ENCODE measurements at regions not wholly inside any gene's neighbourhood (a gene's known extent, or its start where the extent isn't known, plus 50 kb on each side); places are given as distances from the start of the nearest gene placed in this dataset.

GRCh38 chr4:8735236-8736089 is 136.2 kb downstream of the HMX1 start:
- Histone ChIP-seq H3K36me3 (no peaks in the 10 kb centered on the region), H3K27ac (no peak overlapping the region), H3K4me3 (no peak overlapping the region), H3K27me3 (peaks cover 0 to 9% (median 0%) of the 10 kb centered on the region in 3 donors), H3K4me1 (no peaks in the 10 kb centered on the region), H3K9me3 (peaks cover 0 to 7% (median 3%) of the 10 kb centered on the region in 4 donors)
- peak in 1 of 2 donors; percentile 22 for DNase-seq
- intact Hi-C loops (cut with DNase I; ENCODE audit: low total_unique reads): no loop called here
- WGBS, 5 donors: 65 to 78% (median 76%) methylated on average over 9 to 14 of the region's 14 CpGs
- TF ChIP-seq POLR2AphosphoS5 (IDR thresholded peaks at IDR 0.05) (no peak), POLR2A (IDR thresholded peaks at IDR 0.05) (no peak), EP300 (IDR thresholded peaks at IDR 0.05) (no peak), CTCF (IDR thresholded peaks at IDR 0.05) (no peak)

GRCh38 chr4:8732681-8733243 is 138.9 kb downstream of the HMX1 start:
- H3K27me3 ChIP-seq: peaks cover 0 to 12% (median 0%) of the 10 kb centered on the region in 3 donors
- 73 to 94% (median 86%) methylated on average over 4 to 5 of the region's 5 CpGs for WGBS, 5 donors
- no peaks in the 10 kb centered on the region for H3K36me3 ChIP-seq
- no peak overlapping the region for H3K4me3 ChIP-seq
- TF ChIP-seq CTCF (IDR thresholded peaks at IDR 0.05) (no peak), EP300 (IDR thresholded peaks at IDR 0.05) (no peak), POLR2AphosphoS5 (IDR thresholded peaks at IDR 0.05) (no peak), POLR2A (IDR thresholded peaks at IDR 0.05) (no peak)
- intact Hi-C loops (cut with DNase I; ENCODE audit: low total_unique reads): no loop called here
- peak in 1 of 2 donors; percentile 18 for DNase-seq
- H3K27ac ChIP-seq: no peak overlapping the region
- no peaks in the 10 kb centered on the region for H3K4me1 ChIP-seq
- peaks cover 0 to 7% (median 3%) of the 10 kb centered on the region in 4 donors for H3K9me3 ChIP-seq

GRCh38 chr4:8732092-8732491 is 139.5 kb downstream of the CPZ start:
- intact Hi-C loops (cut with DNase I; ENCODE audit: low total_unique reads): no loop called here
- Histone ChIP-seq H3K27ac (no peak overlapping the region), H3K27me3 (peaks cover 0 to 18% (median 0%) of the 10 kb centered on the region in 3 donors), H3K4me1 (no peaks in the 10 kb centered on the region), H3K9me3 (peaks cover 0 to 7% (median 3%) of the 10 kb centered on the region in 4 donors), H3K36me3 (no peaks in the 10 kb centered on the region), H3K4me3 (no peak overlapping the region)
- no peak for TF ChIP-seq CTCF (IDR thresholded peaks at IDR 0.05)
- no peak for TF ChIP-seq EP300 (IDR thresholded peaks at IDR 0.05)
- TF ChIP-seq POLR2AphosphoS5 (IDR thresholded peaks at IDR 0.05): no peak
- TF ChIP-seq POLR2A (IDR thresholded peaks at IDR 0.05): no peak
- WGBS, 5 donors: 80 to 84% (median 80%) methylated on average over 10 of the region's 10 CpGs
- DNase-seq: peak in 1 of 2 donors; percentile 17

- TF ChIP-seq CTCF (IDR thresholded peaks at IDR 0.05) (no peak), POLR2AphosphoS5 (IDR thresholded peaks at IDR 0.05) (no peak), EP300 (IDR thresholded peaks at IDR 0.05) (no peak), POLR2A (IDR thresholded peaks at IDR 0.05) (no peak)
These were observed 138.8 kb downstream of the CPZ start for GRCh38 chr4:8731364-8731763.

More at GRCh38 chr4:8731364-8731763, 138.8 kb downstream of the CPZ start:
- H3K4me1 ChIP-seq: no peaks in the 10 kb centered on the region
- peaks cover 0 to 7% (median 3%) of the 10 kb centered on the region in 4 donors for H3K9me3 ChIP-seq
- no peak for DNase-seq
- no peaks in the 10 kb centered on the region for H3K36me3 ChIP-seq
- intact Hi-C loops (cut with DNase I; ENCODE audit: low total_unique reads): no loop called here
- H3K27me3 ChIP-seq: peaks cover 0 to 24% (median 0%) of the 10 kb centered on the region in 3 donors
- H3K4me3 ChIP-seq: no peak overlapping the region
- WGBS, 5 donors: 66 to 83% (median 71%) methylated on average over 6 of the region's 6 CpGs
- H3K27ac ChIP-seq: no peak overlapping the region

Measured in stomach (tissue), 8 donors.